Progenitor cell of endocrine pancreas (in vitro differentiated cells): ENCODE measurements at regions not wholly inside any gene's neighbourhood (a gene's known extent, or its start where the extent isn't known, plus 50 kb on each side); places are given as distances from the start of the nearest gene placed in this dataset.

Experiments
- DNase-seq: peaks from one replicate; pipeline ENCODE4 v3.0.0; 2021; ENCODE audit warnings: low spot score; ENCODE audit not compliant: unreplicated experiment
- H3K27ac Mint-ChIP-seq: 2 replicates; pipeline ENCODE4 v1.8.0; 2021; ENCODE audit warnings: mild to moderate bottlenecking, moderate library complexity, mixed read lengths
- H3K27me3 Mint-ChIP-seq: 2 replicates; pipeline ENCODE4 v1.8.0; 2021; ENCODE audit warnings: mixed read lengths
- H3K36me3 Mint-ChIP-seq: 2 replicates; pipeline ENCODE4 v1.8.0; 2022; ENCODE audit warnings: mixed read lengths; ENCODE audit not compliant: insufficient read depth
- H3K4me1 Mint-ChIP-seq: 2 replicates; pipeline ENCODE4 v1.8.0; 2021; ENCODE audit warnings: low read depth, mixed read lengths
- H3K4me3 Mint-ChIP-seq: 2 replicates; pipeline ENCODE4 v1.8.0; 2021; ENCODE audit warnings: low read depth, mild to moderate bottlenecking, moderate library complexity, mixed read lengths
- H3K9me3 Mint-ChIP-seq: 2 replicates; pipeline ENCODE4 v1.8.0; 2021; ENCODE audit warnings: low read depth, mixed read lengths
- TF ChIP-seq, protein P1 (sequence below): fragments of 200-600 bp; sonication (generic); IDR thresholded peaks from one replicate; pipeline ENCODE4 v1.5.0; 2021; ENCODE audit warnings: antibody characterized with exemption, mild to moderate bottlenecking; ENCODE audit not compliant: unreplicated experiment

DNA sequence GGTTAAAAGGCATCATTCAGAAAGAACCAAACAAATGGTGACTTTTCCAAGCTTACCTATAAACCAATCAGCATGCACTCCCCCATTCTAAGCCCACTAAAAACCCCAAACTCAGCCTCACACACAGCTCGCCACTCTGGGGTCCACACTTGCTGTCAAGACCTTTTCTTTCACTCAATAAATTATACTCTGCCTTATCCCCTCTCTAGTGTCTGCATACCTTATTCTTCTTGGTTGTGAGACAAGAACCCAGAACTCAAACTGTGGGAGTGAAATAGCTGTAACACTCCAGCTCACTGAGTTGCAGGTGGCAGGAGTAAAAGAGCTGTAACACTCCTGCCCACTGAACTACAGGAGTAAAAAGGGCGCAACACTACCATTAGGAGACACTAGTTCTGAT, 559.0 kb downstream of the TBC1D4 start:
- Mint-ChIP-seq H3K9me3 (peaks cover 4% of the 10 kb centered on the region), H3K36me3 (no peaks in the 10 kb centered on the region), H3K27me3 (no peaks in the 10 kb centered on the region), H3K4me1 (no peaks in the 10 kb centered on the region), H3K27ac (no peak overlapping the region), H3K4me3 (no peak overlapping the region)
- DNase-seq, result no peak
- TF ChIP-seq, protein P1, sequence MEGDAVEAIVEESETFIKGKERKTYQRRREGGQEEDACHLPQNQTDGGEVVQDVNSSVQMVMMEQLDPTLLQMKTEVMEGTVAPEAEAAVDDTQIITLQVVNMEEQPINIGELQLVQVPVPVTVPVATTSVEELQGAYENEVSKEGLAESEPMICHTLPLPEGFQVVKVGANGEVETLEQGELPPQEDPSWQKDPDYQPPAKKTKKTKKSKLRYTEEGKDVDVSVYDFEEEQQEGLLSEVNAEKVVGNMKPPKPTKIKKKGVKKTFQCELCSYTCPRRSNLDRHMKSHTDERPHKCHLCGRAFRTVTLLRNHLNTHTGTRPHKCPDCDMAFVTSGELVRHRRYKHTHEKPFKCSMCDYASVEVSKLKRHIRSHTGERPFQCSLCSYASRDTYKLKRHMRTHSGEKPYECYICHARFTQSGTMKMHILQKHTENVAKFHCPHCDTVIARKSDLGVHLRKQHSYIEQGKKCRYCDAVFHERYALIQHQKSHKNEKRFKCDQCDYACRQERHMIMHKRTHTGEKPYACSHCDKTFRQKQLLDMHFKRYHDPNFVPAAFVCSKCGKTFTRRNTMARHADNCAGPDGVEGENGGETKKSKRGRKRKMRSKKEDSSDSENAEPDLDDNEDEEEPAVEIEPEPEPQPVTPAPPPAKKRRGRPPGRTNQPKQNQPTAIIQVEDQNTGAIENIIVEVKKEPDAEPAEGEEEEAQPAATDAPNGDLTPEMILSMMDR, result no peak

DNA sequence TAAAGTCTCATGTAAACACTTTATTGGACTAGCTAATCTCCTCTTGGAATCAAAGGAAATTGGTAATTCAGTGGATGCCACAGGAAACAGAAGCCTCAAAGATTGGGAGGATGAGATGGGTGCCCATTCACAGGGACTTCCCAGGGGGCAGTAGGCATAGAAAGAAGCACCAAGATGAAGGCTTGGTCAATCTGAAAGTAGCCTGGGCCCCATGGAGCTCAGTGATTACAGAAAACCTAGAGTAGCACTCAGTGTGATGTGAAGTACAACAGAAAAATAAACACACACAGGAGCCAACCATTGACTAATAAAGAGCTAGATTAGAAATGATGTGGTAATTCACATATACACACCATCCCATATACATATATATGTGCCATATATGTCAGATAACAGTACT, 560.6 kb downstream of the TBC1D4 start:
- DNase-seq, result no peak
- H3K4me1 Mint-ChIP-seq, result no peaks in the 10 kb centered on the region
- H3K4me3 Mint-ChIP-seq, result no peak overlapping the region
- no peaks in the 10 kb centered on the region for H3K27me3 Mint-ChIP-seq
- no peak overlapping the region for H3K27ac Mint-ChIP-seq
- H3K36me3 Mint-ChIP-seq, result no peaks in the 10 kb centered on the region
- peaks cover 4% of the 10 kb centered on the region for H3K9me3 Mint-ChIP-seq
- TF ChIP-seq, protein P1, result no peak

DNA sequence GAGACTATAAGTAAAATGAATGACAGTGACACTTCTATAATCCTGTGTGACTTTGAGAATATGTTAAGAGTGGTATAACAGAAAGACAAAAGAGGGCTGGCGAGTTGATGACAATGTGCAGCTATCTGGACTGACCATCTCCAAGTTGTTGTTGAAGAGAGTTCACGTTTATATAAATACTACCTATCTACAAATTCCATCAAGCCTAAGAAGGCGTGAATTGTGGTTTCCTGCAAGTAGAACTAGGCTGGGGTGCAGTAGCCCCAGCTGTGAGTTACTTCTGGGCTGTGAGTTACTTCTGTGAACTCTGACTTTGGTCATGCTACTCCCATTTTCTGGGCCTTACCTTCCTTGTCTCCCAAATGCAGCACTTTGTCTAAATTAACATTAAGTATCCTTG, 561.0 kb downstream of the TBC1D4 start:
- no peaks in the 10 kb centered on the region for H3K4me1 Mint-ChIP-seq
- DNase-seq, result no peak
- peaks cover 4% of the 10 kb centered on the region for H3K9me3 Mint-ChIP-seq
- H3K27ac Mint-ChIP-seq, result no peak overlapping the region
- TF ChIP-seq, protein P1, result no peak
- H3K27me3 Mint-ChIP-seq, result no peaks in the 10 kb centered on the region
- H3K36me3 Mint-ChIP-seq, result no peaks in the 10 kb centered on the region
- no peak overlapping the region for H3K4me3 Mint-ChIP-seq

DNA sequence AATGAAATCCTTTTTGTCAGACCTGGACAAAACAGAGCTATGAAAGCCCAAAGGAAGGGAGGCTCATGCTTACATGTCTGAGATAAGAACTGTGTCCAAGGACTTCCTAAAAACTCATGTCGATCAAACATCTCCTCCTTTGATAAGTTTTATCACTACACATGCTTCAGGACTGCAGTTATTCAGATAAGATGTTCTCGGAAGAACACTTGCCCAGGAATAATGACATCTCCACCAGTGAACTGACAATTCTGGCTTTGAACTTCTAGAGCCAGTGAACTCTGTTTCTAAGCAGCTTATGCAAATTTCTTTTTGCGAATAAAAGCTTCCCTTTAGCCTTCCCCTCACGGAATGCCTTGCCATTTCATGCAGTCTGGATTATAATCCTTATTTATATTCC, 561.6 kb downstream of the TBC1D4 start:
- no peak overlapping the region for H3K4me3 Mint-ChIP-seq
- H3K36me3 Mint-ChIP-seq, result no peaks in the 10 kb centered on the region
- no peaks in the 10 kb centered on the region for H3K4me1 Mint-ChIP-seq
- no peak for DNase-seq
- no peak overlapping the region for H3K27ac Mint-ChIP-seq
- no peaks in the 10 kb centered on the region for H3K27me3 Mint-ChIP-seq
- peaks cover 4% of the 10 kb centered on the region for H3K9me3 Mint-ChIP-seq
- TF ChIP-seq, protein P1, result no peak

DNA sequence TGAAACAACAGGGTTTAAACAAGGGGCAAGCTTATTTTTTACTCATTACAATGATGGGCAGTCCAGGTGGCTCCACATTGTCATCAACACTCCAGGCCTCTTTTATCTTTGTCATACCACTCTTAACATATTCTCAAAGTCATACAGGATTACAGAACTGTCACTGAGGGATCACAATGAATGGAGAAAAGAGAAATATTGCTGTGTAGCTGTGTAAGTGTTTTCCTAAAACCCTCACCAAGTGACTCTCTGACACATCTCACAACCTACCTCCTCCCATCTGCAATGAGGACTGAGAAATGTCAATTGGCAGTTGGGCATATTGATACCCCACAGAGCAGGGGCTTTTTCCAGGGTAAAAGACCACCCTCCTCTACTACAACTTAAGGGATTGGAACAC, 562.1 kb downstream of the TBC1D4 start:
- H3K36me3 Mint-ChIP-seq, result no peaks in the 10 kb centered on the region
- TF ChIP-seq, protein P1, result no peak
- no peak for DNase-seq
- H3K9me3 Mint-ChIP-seq, result peaks cover 4% of the 10 kb centered on the region
- H3K4me3 Mint-ChIP-seq, result no peak overlapping the region
- no peaks in the 10 kb centered on the region for H3K4me1 Mint-ChIP-seq
- no peak overlapping the region for H3K27ac Mint-ChIP-seq
- H3K27me3 Mint-ChIP-seq, result no peaks in the 10 kb centered on the region
